Jurkat, Clone E6-1 (cell line): ENCODE measurements at regions not wholly inside any gene's neighbourhood (a gene's known extent, or its start where the extent isn't known, plus 50 kb on each side); places are given as distances from the start of the nearest gene placed in this dataset.
"Not testable (repeated sequence)": the region's sequence is repeated elsewhere in the genome, so short reads cannot be mapped to it uniquely, and the experiment has no call there.

ENCODE experiments used
- DNase-seq: peaks from one replicate; pipeline ENCODE4 v3.0.0-alpha.2; 2011; ENCODE audit warnings: low read depth, low spot score
- H3K4me3 ChIP-seq: 2 replicates; pipeline ENCODE4 v1.5.1; 2011; ENCODE audit warnings: mild to moderate bottlenecking, low read length, control low read depth, moderate library complexity

GRCh38 chr9:110121170-110121569, 86.8 kb downstream of the C9orf152 start:
- no peak overlapping the region for H3K4me3 ChIP-seq
- DNase-seq, result no peak

GRCh38 chr9:110123341-110124095, 84.4 kb downstream of the C9orf152 start:
- no peak overlapping the region for H3K4me3 ChIP-seq
- no peak for DNase-seq

GRCh38 chr9:110124439-110124838, 83.5 kb downstream of the C9orf152 start:
- no peak for DNase-seq
- no peak overlapping the region for H3K4me3 ChIP-seq

GRCh38 chr9:110125207-110125751, 82.7 kb downstream of the C9orf152 start:
- DNase-seq, result no peak
- peak overlapping the region; percentile 46 for H3K4me3 ChIP-seq

GRCh38 chr9:110125763-110126351, 82.1 kb downstream of the C9orf152 start:
- peak; percentile 77 for DNase-seq
- peak overlapping the region; percentile 46 for H3K4me3 ChIP-seq

GRCh38 chr9:110126499-110126941, 81.4 kb downstream of the C9orf152 start:
- DNase-seq, result peak; percentile 80
- peak overlapping the region; percentile 46 for H3K4me3 ChIP-seq

GRCh38 chr9:110126986-110127864, 80.7 kb downstream of the C9orf152 start:
- no peak for DNase-seq
- H3K4me3 ChIP-seq, result peak overlapping the region; percentile 46

GRCh38 chr9:110128664-110129329, 79.2 kb downstream of the C9orf152 start:
- H3K4me3 ChIP-seq, result no peak overlapping the region
- no peak for DNase-seq

GRCh38 chr9:110129425-110129824, 78.5 kb downstream of the C9orf152 start:
- no peak for DNase-seq
- H3K4me3 ChIP-seq, result no peak overlapping the region

- DNase-seq, result no peak
- no peak overlapping the region for H3K4me3 ChIP-seq
Observed at GRCh38 chr9:110130211-110130610, 77.7 kb downstream of the C9orf152 start.

GRCh38 chr9:110130791-110131416, 77.1 kb downstream of the C9orf152 start:
- DNase-seq, result no peak
- no peak overlapping the region for H3K4me3 ChIP-seq

GRCh38 chr9:110131499-110131898, 76.5 kb downstream of the C9orf152 start:
- no peak for DNase-seq
- no peak overlapping the region for H3K4me3 ChIP-seq

- DNase-seq, H3K4me3 ChIP-seq: not testable (repeated sequence)
Observed at GRCh38 chr9:110132531-110132930, 75.4 kb downstream of the C9orf152 start.

GRCh38 chr9:110133059-110133458, 74.9 kb downstream of the C9orf152 start:
- DNase-seq, result no peak
- no peak overlapping the region for H3K4me3 ChIP-seq

GRCh38 chr9:110133608-110134210, 74.2 kb downstream of the C9orf152 start:
- H3K4me3 ChIP-seq, result no peak overlapping the region
- DNase-seq, result no peak

- no peak for DNase-seq
- no peak overlapping the region for H3K4me3 ChIP-seq
Observed at GRCh38 chr9:110135846-110136245, 72.1 kb downstream of the C9orf152 start.

- no peak for DNase-seq
- no peak overlapping the region for H3K4me3 ChIP-seq
Observed at GRCh38 chr9:110136802-110137201, 71.2 kb downstream of the C9orf152 start.

- no peak for DNase-seq
- no peak overlapping the region for H3K4me3 ChIP-seq
Observed at GRCh38 chr9:110140276-110140675, 67.7 kb downstream of the C9orf152 start.
